Panc1 (cell line): ENCODE measurements at regions not wholly inside any gene's neighbourhood (a gene's known extent, or its start where the extent isn't known, plus 50 kb on each side); places are given as distances from the start of the nearest gene placed in this dataset.

Experiments used
- ATAC-seq: fragments of 200-7000 bp; cut with Tn5 transposase; 2 replicates; pipeline ENCODE4 v1.9.1; 2020; ENCODE audit warnings: mild to moderate bottlenecking, moderate library complexity
- BruUV-seq: library from RNA; stranded (reverse); fragments of 400-500 nt; replicated peaks from 2 replicates; lab custom pipeline; 2021; lab: Mats Ljungman, UMichigan
- CTCF ChIA-PET: fragments of 300-600 bp; sonication (Branson Sonifier 250); formaldehyde crosslinking; loops from one replicate; lab custom pipeline; 2022; ENCODE audit warnings: antibody characterized with exemption; lab: Charles Lee
- POLR2A ChIA-PET: fragments of 300-600 bp; sonication (Branson Sonifier 250); formaldehyde crosslinking; loops from one replicate; lab custom pipeline; 2022; ENCODE audit warnings: antibody characterized with exemption; lab: Charles Lee
- DNase-seq: peaks from one replicate; pipeline ENCODE4 v3.0.0-alpha.2; 2010; ENCODE audit warnings: low read depth, low spot score
- H3K27ac ChIP-seq: 2 replicates; pipeline ENCODE4 v1.5.1; 2011; ENCODE audit warnings: mild to moderate bottlenecking, low read length, inconsistent platforms
- H3K27me3 ChIP-seq: fragments of 200-500 bp; sonication (Bioruptor generic); 2 replicates; pipeline ENCODE4 v1.6.0; 2014; ENCODE audit warnings: low read length, inconsistent platforms; ENCODE audit not compliant: control insufficient read depth, insufficient read depth
- H3K36me3 ChIP-seq: fragments of 200-500 bp; sonication (Bioruptor generic); 2 replicates; pipeline ENCODE4 v1.5.1; 2014; ENCODE audit warnings: inconsistent platforms, mild to moderate bottlenecking, low read length, moderate library complexity; ENCODE audit not compliant: control insufficient read depth, insufficient read depth
- H3K4me1 ChIP-seq: 2 replicates; pipeline ENCODE4 v1.5.1; 2011; ENCODE audit warnings: inconsistent platforms, mild to moderate bottlenecking, low read length, moderate library complexity; ENCODE audit not compliant: control insufficient read depth, insufficient read depth
- H3K4me3 ChIP-seq, 2 experiments: 2 replicates each; pipeline ENCODE4 v1.5.1; 2011 to 2012; ENCODE audit warnings: low read depth in 2 of 2, low read length in 2 of 2, mild to moderate bottlenecking in 2 of 2, inconsistent platforms in 1 of 2, moderate library complexity in 1 of 2
- H3K9me3 ChIP-seq: fragments of 200-500 bp; sonication (Bioruptor generic); 2 replicates; pipeline ENCODE4 v1.5.1; 2014; ENCODE audit warnings: low read depth, mild to moderate bottlenecking, inconsistent platforms, low read length, moderate library complexity; ENCODE audit not compliant: control insufficient read depth, insufficient read depth
- CTCF ChIP-seq: fragments of 450-650 bp; IDR thresholded peaks from 2 replicates; pipeline ENCODE4 v1.5.1; 2017; ENCODE audit warnings: mild to moderate bottlenecking
- POLR2AphosphoS5 ChIP-seq: IDR thresholded peaks from 2 replicates; pipeline ENCODE4 v1.6.1; 2012; ENCODE audit warnings: mild to moderate bottlenecking, low read depth, low read length, moderate library complexity
- REST ChIP-seq, 2 experiments: IDR thresholded peaks; 2 replicates each; pipeline ENCODE4 v1.6.1; 2011 to 2012; ENCODE audit warnings: low read depth in 2 of 2, control low read depth in 1 of 2, low read length in 1 of 2, mild to moderate bottlenecking in 1 of 2, moderate library complexity in 1 of 2; ENCODE audit not compliant: insufficient read depth in 1 of 2
- SIN3A ChIP-seq: IDR thresholded peaks from 2 replicates; pipeline ENCODE4 v1.6.1; 2012; ENCODE audit warnings: low read depth, mild to moderate bottlenecking, low read length, moderate library complexity, borderline replicate concordance; ENCODE audit not compliant: insufficient read depth
- TCF7L2 ChIP-seq: IDR thresholded peaks from 2 replicates; pipeline ENCODE4 v1.6.1; 2011; ENCODE audit warnings: mild to moderate bottlenecking, low read depth, low read length, inconsistent platforms
- in situ Hi-C: cut with HindIII; loops from 2 replicates; pipeline ENCODE4 v1.10.0; 2016; ENCODE audit warnings: low sequenced_read_pairs, low pct_unique_long_range_greater_than_20kb
- intact Hi-C: fragments of 100-400 bp; cut with micrococcal nuclease; formaldehyde crosslinking; loops from one replicate; pipeline ENCODE4 v1.10.0; 2022; ENCODE audit not compliant: unreplicated experiment

GRCh38 chrX:20670611-20671010 lies 403.9 kb upstream of the RPS6KA3 start:
- H3K36me3 ChIP-seq: no peaks in the 10 kb centered on the region
- no peaks in the 10 kb centered on the region for H3K9me3 ChIP-seq
- ChIA-PET CTCF (no interaction called here), POLR2A (no interaction called here)
- ATAC-seq: no peak
- no peak for TF ChIP-seq CTCF
- TF ChIP-seq REST (IDR thresholded peaks at IDR 0.05; ENCODE audit: insufficient read depth in 1 of 2, low read depth in 2 of 2, low read length in 1 of 2): no peak
- no peak for TF ChIP-seq TCF7L2
- no peak for TF ChIP-seq SIN3A
- TF ChIP-seq POLR2AphosphoS5: no peak
- no TSS peak for BruUV-seq
- intact Hi-C loops (no loop called here), in situ Hi-C loops (no loop called here)
- no peaks in the 10 kb centered on the region for H3K4me1 ChIP-seq
- no peaks in the 10 kb centered on the region for H3K27me3 ChIP-seq
- H3K4me3 ChIP-seq: no peak overlapping the region
- H3K27ac ChIP-seq: no peak overlapping the region
- no peak for DNase-seq

- TF ChIP-seq TCF7L2: no peak
- no peak for TF ChIP-seq POLR2AphosphoS5
- TF ChIP-seq SIN3A: no peak
- TF ChIP-seq REST (IDR thresholded peaks at IDR 0.05; ENCODE audit: insufficient read depth in 1 of 2, low read depth in 2 of 2, low read length in 1 of 2): no peak
- no peak for TF ChIP-seq CTCF
- Histone ChIP-seq H3K4me3 (no peak overlapping the region), H3K27ac (no peak overlapping the region), H3K9me3 (no peaks in the 10 kb centered on the region), H3K27me3 (no peaks in the 10 kb centered on the region), H3K4me1 (no peaks in the 10 kb centered on the region), H3K36me3 (no peaks in the 10 kb centered on the region)
- in situ Hi-C loops: no loop called here
- DNase-seq (no peak), ATAC-seq (no peak)
- intact Hi-C loops: no loop called here
- CTCF ChIA-PET: no interaction called here
- POLR2A ChIA-PET: no interaction called here
- no TSS peak for BruUV-seq
Measured at GRCh38 chrX:20668550-20668949, 401.8 kb upstream of the RPS6KA3 start.
